GM18861 (cell line): ENCODE measurements at regions not wholly inside any gene's neighbourhood (a gene's known extent, or its start where the extent isn't known, plus 50 kb on each side); places are given as distances from the start of the nearest gene placed in this dataset.

Experiments
- ATAC-seq: cut with Tn5 transposase; IDR thresholded peaks from one replicate; pipeline ENCODE4 v1.9.1; 2021; ENCODE audit not compliant: unreplicated experiment

- no peak for ATAC-seq
Observed at GRCh38 chr1:244255426-244255965, 196.2 kb downstream of the ADSS2 start.

- no peak for ATAC-seq
Observed at GRCh38 chr1:244256086-244256676, 195.5 kb downstream of the ADSS2 start.

DNA sequence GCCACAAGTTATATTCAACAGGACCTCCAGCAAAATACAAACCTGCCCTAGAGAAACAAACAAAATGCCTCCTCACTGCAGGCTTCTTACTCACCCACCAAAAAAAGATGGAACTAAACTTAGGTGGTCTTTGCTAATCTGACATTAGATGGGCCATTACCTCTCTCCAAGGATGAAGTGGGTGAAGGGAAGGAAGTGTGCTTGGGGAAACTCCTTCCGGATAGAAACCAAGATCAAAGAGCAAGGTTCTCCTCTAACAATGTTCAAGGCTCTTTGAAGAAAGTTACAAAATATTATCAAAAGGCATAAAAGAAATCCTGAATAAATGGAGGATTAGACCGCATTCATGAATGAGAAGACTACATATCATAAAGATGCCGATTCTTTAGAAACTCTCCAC is 187.5 kb downstream of the ADSS2 start:
- no peak for ATAC-seq

DNA sequence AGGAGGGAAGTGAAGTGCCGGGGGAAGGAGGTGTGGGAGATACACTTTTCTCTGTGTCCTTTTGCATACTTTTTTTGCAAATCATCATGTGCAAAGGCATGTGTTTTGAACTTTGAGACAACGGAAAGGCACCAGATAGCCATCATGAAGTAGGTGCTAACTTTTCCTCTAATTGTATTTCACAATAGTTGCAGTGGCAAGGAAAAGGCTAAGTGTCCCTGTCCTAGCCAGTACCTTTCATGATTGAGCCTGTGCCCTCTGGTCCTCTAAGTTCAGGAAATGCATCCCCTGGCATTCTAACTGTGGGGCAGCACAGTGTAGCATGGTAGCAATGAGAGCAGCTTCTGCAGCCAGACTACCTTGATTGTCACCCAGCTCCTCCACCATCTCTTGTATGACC is 186.2 kb downstream of the ADSS2 start:
- ATAC-seq: no peak

DNA sequence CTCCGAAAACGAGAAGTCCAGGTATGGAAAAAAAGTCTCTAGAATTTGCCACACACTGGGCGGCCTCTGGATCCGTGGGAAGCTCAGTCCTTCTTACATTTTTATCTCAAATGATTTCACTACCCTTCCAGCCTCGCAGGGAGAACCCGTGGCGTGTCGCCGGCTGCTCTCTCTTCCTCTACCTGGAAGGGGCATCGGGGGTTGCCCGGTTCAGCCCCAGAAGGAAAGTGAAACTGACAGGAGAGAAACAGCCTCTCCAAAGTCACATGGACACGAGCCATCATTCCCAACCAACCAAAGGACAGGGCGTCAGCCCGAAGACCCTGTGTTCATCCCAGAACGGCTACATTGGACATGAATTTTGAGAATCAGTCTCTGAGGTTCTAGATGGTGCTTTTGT is 182.5 kb downstream of the ADSS2 start:
- ATAC-seq: no peak

DNA sequence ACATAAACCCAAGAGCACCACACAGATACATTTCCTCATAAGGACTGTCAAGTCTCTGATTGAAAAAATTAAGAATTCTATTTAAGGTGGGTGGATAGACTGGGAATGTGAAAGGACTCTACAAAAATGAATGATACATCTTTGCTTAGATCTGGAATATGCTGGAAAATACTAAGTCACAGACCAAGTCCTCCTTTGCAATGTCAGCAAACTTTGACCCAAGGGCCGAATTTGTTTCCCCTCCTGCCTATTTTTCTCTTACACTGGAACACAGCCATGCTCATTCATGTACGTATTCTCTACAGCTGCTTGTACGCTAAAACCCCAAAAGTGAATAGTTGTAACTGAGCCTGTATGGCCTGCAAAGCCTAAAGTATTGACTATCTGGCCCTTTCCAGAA is 180.7 kb downstream of the ADSS2 start:
- no peak for ATAC-seq

GRCh38 chr1:244271691-244272308 is 179.9 kb downstream of the ADSS2 start:
- ATAC-seq: no peak

DNA sequence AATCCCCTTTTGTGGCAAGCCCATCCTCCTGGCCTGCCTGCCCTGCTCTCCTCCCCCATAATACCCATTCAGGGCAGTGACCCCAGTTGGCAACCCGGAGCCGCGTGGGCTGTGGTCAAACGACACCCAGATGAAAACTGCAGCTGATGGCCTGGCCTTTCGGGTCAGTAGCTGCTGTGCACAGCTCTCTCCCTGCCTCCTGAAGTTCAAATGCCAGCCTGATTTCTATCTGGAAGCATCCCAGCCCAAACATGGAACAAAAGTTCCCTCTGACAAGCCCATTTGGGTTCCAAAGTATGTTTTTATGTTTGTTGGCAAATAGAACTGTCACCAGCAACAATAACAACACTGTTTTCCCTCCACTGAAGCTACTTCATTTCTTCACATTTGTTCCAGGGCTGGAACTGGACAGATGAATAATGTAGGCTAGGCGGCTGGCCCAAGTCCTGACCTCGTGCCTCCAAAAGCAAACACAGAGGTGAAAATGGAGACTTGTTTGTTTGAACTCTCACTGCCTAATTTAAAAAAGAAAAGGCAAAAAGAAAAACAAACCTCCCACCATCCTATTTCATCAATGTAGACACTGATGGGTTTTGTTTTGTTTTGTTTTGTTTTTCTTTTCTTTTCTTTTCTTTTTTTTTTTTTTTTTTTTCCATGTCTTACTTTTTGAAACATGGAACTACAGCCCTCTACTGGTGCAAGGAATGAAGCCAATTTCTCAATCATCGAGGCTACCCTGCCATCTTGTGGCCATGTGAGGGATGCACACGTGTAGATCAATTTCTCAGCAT is 179.0 kb downstream of the ADSS2 start:
- ATAC-seq: peak; percentile 94

GRCh38 chr1:244273262-244273844 is 178.4 kb downstream of the ADSS2 start:
- no peak for ATAC-seq

DNA sequence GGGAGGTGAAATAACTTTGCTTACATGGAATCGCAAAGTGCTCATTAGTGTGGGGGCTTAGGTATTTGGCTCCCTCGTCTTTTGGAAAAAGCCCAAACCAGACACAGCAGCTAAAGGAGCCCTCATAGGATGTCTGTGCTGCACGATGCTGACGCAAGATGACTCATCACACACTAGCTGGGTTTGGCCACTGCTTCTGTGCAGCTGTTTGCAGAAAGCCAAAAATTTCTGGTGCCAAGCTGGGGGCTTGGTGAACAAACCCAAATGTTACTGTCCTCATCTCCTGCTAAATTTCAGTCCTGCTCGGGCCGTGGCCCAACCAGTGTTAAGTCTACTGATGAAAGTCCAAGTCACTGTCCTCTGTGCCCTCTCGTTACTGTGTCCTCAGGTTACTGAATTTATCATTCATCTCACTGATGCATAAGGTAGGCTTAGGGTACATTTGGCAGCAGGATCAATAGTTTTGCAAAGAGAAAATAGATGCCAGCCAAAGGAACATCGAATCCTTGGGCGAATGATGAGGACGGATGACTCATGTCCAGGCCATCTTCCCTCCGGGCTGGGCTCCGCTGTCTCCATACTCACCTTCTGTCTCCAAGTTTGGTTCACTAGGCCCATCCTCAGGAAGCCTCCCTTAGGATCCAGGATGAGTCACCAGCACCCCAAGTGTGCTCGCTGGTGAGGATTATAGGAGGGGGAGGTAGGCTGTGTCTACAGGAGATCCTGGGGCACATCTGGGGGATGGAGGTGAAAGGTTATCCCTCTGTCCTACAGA is 177.7 kb downstream of the ADSS2 start:
- no peak for ATAC-seq

DNA sequence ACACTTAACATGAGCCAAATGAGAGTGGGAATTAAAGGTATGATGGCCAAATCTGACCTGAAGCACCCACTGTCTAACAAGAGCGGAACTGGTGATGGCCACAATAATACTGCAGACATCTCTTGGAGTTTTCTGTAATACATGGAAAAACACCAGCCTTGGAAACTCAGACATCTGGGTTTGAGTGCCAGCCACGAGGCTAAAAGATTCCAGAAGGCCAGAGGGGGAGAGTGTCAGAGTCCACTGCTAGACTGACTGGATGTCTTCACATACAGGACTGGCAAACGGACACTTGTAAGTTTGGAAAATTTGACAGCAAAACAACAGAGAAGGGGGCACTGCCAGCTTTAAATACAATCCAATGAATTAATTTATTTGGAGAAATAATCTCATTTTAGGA is 175.1 kb downstream of the ADSS2 start:
- ATAC-seq: no peak

DNA sequence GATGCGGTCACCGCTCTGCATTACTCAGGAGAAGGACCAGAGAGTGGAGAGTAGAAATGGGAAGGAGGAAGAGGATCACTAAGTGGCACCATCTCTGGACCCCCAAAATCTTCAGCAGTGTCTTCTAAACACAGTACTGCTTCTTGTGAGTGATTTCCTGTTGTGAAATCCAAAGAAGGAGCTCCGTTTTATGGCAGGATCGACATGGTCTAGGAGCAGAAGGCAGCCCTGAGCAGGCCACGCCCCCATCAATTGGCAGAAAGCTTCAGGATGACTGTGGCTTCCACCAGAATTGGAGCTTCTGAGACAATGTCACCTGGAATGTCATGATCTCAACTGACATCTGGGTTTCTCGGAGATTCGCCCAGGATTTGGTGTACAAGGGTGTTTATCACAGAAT is 171.5 kb downstream of the ADSS2 start:
- no peak for ATAC-seq

- no peak for ATAC-seq
Observed at GRCh38 chr1:244280859-244281258, 170.8 kb downstream of the ADSS2 start.

- no peak for ATAC-seq
Observed at GRCh38 chr1:244283772-244284171, 167.9 kb downstream of the ADSS2 start.

GRCh38 chr1:244284641-244285156 is 167.0 kb downstream of the ADSS2 start:
- ATAC-seq: no peak

DNA sequence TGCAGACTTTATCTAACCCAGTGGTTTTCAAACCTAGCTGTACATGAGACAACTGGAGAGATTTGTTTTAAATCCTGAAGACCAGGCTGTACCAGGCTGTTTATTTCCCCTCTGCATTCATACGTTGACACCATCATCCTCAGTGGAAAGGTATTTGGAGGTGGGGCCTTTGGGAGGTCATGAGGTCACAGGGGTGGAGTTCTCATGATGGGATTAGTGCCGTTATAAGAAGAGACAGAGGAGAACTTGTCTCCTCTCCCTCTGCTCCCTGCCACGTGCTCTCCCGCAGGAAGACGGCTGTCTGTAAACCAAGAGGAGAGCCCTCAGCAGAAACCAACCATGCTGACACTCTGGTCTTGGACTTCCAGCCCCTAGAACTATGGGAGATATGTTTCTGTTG is 165.4 kb downstream of the ADSS2 start:
- no peak for ATAC-seq

- ATAC-seq: no peak
Observed at GRCh38 chr1:244287726-244288125, 164.0 kb downstream of the ADSS2 start.

DNA sequence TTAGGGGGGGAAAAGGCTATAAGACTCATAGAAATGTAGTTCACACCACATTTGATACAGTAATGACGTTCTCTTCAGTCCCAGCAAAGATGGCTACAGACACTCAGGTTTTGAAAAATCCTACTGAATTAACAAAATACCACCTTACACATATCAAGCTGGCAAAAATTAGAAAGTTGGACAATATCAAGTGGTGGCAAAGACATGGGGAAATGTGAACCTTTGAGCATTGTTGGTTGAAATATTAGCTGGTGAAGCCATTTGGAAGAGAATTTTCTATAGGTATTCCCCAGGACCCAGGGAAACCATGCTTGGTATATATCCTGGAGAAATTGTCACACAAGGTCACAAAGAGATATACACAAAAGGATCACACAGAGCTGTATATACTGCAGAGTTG is 163.0 kb downstream of the ADSS2 start:
- no peak for ATAC-seq

DNA sequence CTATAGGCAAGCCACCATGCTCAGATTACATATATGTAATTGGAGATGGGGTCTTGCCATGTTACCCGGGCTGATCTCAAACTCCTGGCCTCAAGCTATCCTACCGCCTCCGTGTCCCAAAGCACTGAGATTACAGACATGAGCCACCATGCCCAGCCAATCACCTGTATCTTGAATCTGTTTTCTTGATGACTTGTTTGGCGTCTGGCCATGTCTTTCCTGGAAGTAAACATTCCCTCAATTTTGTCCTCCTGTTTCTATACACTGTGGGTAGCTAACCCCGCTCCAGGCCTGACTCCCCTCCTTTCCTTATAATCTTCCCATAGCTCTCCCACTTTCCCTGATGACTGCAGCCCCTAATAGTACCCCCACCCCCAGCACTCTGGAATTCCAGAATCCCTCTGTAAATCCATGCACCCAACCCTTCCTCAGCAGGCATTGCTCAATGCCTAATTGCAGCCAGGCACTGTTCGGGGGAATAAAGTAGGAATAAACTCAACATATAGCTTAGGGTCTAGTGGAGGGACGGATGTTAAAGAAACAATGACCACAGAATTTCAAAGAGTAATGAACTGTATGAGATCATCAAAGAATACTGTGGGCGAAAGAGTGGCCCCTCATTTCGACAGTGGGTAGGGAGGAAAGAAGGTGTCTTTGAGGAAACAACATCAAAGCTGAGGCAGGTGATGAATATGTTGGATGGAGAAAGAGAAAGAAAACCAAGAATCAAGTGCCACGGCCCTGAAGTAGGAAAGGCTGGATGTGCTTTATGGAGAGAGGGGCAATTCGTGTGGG is 161.5 kb downstream of the ADSS2 start:
- ATAC-seq: no peak
